ENCODE measurements at regions not wholly inside any gene's neighbourhood (a gene's known extent, or its start where the extent isn't known, plus 50 kb on each side); places are given as distances from the start of the nearest gene placed in this dataset.
"Not testable (repeated sequence)": the region's sequence is repeated elsewhere in the genome, so short reads cannot be mapped to it uniquely, and the experiment has no call there.

DNA sequence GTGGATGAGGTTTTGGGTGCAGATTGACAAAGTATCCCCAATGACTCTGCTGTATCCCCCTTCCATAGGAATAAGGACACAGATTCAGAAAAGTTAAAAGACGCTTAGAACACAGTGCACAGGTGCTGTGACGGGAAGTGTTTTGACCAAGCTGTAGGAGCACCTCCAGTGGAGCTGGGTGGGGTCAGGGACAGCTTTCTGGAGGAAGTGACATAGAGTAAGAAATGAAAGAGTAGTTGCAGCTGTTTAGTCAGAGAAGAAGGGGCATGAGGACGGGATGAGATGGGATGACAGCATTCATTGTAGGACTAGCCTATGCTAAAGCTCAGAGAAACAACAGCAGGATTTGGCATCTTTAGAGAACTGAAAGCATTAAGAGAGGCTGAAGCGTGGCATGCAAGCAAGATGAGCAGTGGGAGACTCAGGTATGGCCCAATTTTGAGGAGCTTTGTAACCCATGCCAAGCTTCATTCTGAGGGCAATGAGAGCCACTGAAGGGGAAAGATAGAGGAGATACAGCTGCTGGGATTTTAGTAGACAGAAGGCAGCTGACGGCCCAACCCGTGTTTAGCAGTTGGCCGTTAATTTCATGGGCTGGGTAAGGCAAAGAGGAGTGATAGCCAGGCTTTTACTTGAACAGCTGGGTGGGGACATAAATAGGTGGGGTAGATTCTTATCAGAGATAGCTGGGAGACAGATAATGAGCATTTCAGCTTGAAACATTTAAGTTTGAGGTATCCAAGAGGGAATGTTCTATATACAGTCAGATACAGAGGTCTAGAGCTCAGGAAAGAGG is 131.8 kb upstream of the KRAS start:
- no peak for DNase-seq

DNA sequence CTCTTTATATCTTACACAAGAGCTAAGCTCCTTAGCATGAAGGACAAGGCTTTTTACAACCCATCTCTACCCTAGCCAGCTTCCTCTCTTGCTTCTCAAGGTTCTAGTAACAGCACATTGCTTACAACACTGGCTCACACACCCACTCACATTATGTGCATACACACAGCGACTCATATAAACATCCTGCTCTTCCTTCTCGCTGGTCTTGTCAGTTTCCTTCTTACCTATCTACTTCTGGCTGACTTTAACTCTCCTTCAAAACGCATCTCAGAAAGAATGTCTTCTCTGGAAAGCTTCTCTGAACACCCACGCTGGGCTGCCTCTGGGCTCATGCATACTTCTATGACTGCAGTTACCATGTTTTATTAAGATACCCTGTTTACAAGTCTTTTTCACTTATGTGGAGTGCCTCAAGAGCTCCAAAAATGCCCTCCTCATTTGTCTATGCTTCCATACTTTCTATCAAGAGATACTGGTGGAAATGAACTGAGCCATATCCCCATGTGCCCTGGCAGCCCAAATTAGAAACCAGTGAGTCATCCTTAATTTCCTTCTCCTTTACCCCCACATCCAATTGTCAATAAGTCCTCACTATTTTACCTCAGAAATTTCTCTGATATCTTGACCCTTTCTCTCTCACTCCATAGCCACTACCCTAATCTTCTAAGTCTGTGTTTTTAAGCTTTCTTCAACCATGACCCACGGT is 126.9 kb upstream of the KRAS start:
- no peak for DNase-seq

DNA sequence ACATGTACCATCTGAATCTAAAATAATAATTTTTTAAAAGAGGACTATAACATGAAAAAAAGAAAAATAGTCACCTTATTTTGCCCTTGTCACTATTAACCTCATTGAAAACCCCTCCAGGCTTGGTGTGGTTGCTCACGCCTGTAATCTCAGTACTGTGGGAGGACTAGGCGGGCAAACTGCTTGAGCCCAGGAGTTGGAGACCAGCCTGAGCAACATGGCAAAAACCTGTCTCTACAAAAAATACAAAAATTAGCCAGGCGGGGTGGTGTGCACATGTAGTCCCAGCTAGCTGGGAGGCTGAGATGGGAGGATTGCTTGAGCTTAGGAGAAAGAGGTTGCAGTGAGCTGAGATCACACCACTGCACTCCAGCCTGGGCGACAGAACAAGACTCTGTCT is 126.3 kb upstream of the KRAS start:
- no peak for DNase-seq

DNA sequence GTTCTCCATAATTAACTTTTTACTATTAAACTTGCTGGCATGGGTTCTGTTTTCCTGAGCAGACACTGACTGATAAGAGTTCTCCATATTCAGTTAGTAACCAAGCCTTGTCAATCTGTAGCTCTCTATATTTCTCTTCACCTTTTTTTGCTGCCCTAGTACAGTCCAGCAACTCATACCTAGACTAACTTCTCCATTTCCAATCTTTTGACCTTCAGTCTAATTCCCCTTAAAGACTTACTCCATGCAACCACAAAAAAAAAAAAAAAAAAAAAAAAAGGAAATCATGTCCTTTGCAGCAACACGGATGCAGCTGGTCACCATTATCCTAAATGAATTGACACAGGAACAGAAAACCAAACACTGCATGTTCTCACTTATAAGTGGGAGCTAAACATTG is 125.7 kb upstream of the KRAS start:
- DNase-seq: no peak

DNA sequence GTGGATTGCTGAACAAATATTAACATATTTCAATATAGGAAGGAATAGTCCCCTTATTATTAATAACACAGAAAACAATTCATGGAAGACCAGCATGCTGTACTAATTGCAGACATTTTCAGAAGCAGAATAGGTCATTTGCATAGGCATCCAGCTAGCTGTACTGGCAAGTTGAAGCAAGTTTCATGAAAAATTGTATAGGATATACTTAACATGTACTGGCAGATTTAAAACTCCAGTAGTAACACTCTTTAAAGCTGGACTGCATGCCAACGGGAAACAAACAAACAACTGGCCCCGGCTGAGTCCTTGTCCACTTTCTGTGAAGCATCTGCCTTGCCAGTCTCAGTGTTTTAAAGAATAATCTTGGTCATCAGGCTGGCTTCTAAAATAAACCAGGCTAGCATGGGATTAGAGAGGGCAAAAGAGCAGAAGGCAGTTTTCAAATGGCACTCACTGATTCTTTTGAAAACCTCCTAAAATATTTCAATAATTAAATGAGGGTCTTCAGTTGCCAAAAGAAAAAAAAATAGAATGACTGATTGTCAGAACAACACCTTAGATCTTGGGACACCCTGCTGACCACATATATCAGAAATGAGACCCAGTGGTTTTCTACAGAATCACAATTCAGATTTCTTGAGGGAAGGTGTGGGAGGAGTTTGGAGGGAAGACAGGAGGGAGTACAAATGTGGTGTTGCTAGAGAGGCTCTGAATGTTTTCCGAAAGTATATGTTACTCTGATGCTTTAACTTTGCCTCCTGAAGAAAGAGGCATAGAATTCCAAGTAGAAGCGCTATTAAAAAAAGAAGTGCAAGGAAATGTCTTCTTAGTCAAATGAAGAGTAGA is 122.5 kb upstream of the KRAS start:
- no peak for DNase-seq

DNA sequence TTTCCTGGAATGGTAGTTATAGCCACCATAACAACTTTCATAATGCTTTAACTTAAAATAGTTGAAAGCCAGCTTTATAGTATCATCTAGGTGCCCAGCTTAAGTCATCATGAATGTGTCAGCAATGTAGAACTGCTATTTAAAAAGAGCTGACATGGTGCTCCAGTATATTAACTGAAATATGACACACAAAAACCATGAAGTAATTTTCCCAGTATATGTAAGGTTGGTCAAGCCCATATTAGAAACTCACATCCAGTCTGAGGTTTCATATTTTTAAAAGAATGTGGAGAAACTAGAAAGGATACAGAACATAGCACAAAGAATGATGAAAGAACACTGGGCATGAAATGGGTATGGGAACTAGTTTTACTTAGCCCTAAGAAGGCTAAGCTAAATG is 121.3 kb upstream of the KRAS start:
- no peak for DNase-seq

DNA sequence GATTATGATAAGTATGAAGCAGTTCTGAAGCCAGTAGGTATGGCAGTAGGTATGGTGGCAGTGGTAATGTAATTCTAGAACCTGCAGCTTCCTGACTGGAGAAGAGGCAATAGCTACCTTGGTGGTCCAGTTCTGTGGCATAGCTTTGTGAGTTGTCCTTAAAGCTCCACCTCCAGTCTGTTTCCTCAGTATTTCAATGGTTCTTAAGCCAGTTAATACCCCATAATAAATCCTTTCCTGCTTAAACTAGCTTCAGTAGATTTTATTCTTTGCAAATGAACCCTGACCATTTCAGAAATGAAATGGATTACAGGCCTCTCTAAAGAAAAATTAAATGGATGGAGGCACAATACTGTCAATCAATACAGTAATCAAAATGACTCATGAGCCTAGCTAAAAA is 117.8 kb upstream of the KRAS start:
- DNase-seq: no peak

DNA sequence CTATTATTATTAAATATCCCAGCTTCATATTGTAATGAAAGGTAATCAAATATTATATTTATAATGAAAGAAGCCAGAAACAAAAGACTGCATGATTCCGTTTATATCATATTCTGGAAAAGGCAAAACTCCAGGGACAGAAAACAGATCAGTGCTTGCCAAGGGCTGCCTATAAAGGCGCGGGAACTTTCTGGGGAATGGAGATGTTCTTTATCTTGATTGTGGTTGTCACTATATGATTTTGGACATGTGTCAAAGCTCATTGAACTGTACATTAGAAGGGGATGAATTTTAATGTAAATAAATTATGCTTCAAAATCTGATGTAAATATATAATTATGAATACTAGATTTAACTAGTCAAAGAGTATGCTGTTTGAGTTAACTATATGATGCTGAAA is 115.4 kb upstream of the KRAS start:
- no peak for DNase-seq

DNA sequence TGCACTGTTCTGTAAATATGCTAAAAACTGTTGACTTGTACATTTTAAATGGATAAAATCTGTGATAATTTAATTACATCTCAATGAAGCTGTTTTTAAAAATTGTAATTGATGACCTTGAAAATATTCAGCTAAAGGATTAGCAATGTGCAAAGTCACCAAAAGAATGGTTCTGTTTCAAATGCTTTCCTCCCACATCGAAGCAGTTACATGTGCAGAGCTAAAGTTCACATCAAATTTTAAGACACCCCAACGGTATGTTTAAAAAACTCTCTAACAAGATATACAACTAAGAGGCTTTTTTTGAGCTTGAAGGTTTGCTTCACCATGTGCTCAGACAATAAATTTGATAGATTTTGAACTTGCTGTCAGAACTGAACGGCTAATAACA is 114.6 kb upstream of the KRAS start:
- DNase-seq: no peak

DNA sequence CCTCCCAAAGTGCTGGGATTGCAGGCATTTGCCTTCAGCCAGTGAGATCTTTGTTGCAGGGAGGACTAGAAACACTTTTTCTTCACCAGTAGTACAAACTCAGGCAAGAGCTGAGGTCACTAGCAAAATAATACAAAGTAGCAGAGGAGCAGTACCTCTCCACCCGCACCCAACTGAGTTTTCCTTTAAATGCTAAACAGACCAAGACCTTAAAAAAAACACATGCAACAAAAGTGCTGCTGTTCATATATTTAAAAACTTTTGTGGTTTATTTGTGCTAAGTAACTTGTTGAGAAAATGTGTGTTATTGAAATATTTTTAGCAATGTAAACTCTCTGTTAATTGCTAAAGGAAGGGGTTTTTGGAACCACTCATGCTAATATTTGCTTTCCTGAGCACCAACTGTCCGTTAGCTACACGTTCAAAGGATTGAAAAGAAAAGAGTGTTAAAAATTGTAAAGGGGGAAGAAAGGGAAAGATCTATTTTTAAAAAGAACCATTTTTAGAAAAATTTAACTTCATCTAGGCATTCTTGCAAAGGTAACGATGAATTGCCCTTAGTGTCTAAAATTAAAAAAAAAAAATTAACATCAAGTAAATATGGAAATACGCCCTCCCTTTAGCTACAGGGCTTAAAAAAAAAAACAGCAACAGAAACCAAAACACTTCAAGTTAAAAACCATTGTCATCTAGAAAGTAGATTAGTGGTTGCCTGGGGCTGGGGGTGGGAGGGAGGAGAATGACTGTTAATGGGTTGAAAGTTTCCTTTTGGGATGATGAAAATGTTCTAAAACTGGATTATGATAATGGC is 114.0 kb upstream of the KRAS start:
- no peak for DNase-seq

DNA sequence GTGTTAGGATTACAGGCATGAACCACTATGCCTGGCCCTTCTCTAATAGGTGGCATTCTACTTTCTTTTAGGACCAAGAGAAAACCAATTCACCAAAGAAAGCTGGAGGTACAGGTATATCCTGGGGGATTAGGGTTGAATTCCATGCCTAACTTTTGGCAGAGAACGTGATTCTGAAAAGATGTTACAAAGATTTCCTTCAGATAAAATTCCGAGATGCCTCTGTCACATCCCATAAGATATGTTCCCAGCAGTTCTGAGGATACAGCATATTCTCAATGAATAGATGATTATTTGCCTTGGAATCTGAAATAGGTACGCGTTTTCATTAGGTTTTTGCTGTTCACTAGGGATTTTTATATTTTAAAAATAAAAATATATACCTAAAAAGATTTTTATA is 111.9 kb upstream of the KRAS start:
- DNase-seq: no peak

DNA sequence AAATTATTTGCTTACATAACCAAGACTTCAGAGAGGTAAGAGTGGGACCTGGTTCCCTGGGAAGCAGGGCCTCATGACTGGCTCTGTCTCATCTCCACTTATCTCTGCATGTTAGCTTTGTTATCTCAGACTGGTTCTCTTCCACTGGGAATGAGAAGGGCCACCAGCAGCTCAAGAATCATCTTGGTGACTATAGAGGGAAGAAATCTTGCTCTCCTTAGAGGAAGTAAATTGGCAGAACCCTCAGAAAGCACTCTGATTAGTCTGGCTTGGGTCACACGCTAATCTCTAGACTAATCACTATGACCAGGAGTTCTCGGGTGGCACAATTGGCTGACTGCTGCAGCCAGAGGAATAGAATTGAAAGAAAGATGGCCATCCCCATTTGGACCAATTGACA is 110.8 kb upstream of the KRAS start:
- no peak for DNase-seq

DNA sequence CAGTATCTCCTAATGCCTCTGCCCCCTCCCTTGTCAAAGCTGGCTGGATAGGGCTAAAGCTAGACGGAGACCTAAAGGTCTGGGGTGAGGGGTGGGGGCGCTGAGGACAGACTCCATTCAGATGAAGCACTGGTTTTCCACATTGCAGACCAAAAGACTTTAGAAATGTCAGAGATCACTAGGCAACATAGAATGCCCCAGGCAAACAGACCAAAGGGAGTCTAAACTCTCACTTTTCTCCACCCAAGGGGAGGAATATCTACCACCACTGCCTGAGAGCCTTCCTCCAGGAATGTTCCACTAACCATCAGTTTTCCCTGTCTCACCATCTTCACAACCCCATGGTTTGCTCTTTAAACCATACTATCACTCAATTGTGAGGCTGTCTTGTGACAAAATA is 106.9 kb upstream of the KRAS start:
- no peak for DNase-seq

DNA sequence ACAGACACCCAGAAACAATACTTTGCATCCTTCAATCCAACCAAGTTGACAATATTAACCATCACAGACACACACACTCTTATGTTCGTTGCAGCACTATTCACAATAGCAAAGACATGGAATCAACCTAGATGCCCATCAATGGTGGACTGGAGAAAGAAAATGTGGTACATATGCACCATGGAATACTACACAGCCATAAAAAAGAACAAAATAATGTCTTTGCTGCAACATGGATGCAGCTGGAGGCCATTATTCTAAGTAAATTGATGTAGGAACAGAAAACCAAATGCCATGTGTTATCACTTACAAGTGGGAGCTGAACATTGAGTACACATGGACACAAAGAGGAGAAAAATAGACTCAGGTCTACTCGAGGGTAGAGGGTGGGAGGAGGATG is 102.2 kb upstream of the KRAS start:
- DNase-seq: not testable (repeated sequence)

DNA sequence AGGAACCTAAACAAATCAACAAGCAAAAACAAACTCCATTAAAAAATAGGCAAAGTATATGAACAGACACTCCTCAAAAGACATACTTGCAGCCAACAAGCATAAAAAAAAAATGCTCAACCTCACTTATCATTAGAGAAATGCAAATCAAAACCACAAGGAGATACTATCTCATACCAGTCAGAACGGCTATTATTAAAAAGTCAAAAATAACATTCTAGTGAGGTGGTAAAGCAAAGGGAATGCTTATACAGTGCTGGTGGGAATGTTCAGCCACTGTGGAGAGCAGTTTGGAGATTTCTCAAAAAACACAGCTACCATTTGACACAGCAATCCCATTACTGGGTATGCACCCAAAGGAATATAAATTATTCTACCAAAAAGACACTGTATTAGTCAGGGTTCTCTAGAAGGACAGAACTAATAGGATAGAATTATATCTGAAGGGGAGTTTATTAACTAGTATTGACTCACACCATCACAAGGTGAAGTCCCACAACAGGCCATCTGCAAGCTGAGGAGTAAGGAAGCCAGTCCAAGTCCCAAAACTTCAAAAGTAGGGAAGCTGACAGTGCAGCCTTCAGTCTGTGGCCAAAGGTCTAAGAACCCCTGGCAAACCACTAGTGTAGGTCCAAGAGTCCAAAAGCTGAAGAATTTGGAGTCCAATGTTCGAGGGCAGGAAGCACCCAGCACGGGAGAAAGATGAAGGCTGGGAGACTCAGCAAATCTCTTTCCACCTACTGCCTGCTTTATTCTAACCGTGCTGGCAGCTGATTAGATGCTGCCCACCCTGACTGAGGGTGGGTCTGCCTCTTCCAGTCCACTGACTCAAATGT is 101.6 kb upstream of the KRAS start:
- DNase-seq: no peak

DNA sequence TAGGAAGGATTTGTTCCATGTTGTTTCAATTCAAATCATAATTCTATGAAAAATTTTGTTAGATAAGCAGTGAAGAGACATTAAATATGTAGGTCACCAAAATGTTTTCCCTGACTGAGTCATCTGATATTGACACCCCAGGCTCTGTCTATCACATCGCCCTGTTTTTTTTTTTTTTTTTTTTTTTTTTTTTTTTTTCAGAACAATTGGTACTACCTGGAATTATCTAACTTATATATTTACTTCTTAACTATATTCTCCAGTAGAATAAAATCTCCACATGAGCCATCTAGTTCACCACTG is 97.8 kb upstream of the KRAS start:
- DNase-seq: no peak

DNA sequence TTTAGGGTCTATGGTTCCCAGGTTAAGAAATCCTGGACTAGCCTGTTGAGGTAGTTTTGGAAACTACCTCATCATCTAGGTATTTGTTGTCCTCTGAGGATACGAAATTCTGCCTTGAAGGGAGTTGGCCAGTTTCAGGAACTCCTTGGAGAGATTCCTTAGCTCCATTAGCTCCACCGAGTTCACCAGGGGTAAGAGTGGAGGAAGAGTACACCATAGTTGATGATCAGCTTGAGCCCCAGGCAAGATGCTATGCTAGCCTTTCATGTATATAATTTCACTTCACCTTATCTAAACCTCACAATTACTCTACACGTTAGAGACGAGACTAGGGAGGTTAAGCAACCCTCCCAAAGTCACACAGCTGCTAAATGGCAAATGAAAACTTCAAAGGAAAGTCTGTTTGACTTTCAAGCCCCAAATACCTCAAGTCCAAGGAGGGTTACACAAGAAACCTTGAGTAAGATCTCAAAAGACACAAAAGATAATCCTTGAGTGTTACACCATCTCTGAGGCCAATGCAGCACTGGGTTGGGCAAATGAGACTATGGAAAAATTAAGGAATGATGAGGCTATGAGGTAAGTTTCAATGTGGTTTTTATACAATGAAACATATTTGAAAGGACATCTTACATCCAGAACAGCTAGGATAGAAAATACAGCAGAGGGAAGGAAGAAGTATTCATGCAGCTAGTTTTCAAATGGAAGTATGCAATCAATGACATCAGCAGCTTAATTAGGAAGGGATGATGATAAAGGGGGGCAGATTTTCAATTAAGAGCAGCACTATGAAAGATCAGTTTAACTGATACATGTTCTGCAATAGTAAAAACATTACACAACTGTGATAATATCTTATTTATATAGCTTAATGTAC is 97.2 kb upstream of the KRAS start:
- DNase-seq: no peak

DNA sequence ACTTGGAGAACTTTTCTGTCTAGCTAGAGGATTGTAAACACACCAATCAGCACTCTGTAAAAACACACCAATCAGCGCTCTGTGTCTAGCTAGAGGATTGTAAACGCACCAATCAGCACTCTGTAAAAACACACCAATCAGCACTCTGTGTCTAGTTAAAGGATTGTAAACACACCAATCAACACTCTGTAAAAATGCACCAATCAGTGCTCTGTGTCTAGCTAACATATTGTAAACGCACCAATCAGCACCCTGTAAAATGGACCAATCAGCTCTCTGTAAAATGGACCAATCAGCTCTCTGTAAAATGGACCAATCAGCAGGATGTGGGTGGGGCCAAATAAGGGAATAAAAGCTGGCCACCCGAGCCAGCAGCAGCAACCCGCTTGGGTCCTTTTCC is 91.1 kb upstream of the KRAS start:
- DNase-seq: not testable (repeated sequence)

DNA sequence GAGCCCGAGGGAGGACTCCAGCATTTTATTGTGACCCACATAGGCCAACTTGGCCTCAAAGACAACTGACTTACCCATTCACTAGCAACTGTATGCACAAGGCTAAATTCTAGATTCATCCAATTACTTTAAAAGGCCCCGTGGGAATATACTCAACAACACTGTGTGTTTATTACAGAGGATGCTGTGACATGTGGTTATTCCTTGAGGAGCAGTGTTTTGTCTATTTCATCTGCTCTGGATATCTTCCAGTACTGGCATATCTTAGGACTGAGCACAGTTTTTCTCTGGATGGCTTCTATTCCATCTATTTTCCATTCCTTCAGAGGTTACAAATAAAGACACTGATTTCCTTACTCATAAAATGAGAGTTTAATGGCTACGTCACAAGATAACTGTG is 87.2 kb upstream of the KRAS start:
- no peak for DNase-seq

DNA sequence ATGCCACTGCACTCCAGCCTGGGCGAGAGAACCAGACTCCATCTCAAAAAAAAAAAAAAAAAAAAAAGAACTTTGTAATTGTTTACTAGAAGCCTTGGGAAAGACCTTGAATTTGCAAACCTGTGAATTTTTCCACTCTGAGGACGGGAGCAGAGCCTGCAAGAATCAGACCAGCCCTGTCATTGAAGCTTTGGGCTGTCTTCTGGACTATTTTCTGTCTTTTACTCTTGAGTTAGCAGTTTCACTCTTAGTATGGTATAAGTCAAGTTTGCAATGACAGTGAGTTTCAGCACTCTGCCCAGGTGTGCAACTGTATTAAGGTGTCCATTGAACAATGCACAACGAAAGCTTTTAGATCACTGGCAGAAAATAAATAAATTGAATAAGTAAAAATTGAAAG is 81.4 kb upstream of the KRAS start:
- DNase-seq: no peak

DNA sequence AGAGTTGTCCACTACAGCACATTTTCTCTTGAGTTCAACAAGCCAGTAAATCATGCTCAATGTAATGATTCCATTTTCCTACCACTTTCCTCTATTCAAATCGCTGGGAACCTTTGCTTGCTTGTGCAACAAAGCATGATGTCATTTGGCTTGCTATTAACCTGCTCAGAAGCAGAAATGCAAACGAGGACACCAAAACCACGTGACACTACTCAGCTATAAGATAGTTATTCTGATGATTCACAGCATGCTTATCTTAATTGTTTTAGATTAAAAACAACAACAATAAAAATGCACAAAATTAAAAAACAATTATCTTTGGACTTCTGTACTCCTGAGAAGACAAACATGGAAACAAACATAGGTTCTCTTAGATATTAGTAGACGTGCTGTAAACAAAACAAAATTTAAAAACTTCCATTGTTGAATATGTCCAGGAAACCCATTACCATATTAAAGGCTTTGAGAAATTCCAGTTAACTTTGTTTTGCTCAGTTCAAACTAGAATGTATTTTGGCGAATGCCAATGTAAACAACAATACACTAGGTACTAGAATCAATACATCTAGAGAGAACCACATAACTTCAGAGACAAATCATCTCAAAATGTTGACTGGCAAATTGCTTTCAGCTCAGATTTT is 77.5 kb upstream of the KRAS start:
- no peak for DNase-seq

All from NCI-H524 treated with DMSO at 0.1 percent for 48 hours (cell line).